Stomach (tissue), 4 donors: ENCODE measurements at regions not wholly inside any gene's neighbourhood (a gene's known extent, or its start where the extent isn't known, plus 50 kb on each side); places are given as distances from the start of the nearest gene placed in this dataset.

Source experiments
- POLR2A ChIP-seq, 4 donors: fragments of 450-650 bp; IDR thresholded peaks; one replicate each; pipeline ENCODE4 v1.6.1; 2016; ENCODE audit warnings: antibody characterized with exemption in 4 of 4, control low read depth in 2 of 4, mild to moderate bottlenecking in 1 of 4, moderate library complexity in 1 of 4
- POLR2AphosphoS5 ChIP-seq, 3 donors: sonication (generic); formaldehyde crosslinking; IDR thresholded peaks; one replicate each; pipeline ENCODE4 v1.6.1; 2016; ENCODE audit warnings: antibody characterized with exemption in 3 of 3
- TF ChIP-seq, protein P1 (sequence below), 7 experiments: fragments of 450-650 bp in 4 of 7; fragments of 200-600 bp in 3 of 7; sonication (generic) in 3 of 7; IDR thresholded peaks; one replicate each; pipeline ENCODE4 v1.5.1; 2016 to 2019; ENCODE audit warnings: antibody characterized with exemption in 7 of 7, control low read depth in 2 of 7, mild to moderate bottlenecking in 1 of 7

DNA sequence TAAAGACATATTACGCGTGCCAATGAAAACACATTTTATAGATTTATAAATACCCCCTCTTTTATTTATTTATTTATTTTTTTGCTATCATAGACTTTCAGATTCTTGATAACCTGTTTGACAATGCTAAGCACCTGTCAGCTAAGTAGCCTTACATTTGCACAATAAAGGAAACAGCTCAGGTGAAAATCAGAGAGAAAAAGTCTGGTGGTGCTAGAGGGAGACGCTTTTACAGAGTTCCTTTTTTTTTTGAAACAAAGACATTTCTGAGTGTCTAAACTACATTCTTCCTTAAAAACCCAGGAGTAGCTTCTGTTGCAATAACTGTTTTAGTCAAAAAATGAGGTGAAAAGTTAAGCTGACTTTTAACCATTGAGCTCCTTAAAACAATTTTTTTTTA is 1611.6 kb downstream of the NCAM2 start:
- TF ChIP-seq, protein P1, sequence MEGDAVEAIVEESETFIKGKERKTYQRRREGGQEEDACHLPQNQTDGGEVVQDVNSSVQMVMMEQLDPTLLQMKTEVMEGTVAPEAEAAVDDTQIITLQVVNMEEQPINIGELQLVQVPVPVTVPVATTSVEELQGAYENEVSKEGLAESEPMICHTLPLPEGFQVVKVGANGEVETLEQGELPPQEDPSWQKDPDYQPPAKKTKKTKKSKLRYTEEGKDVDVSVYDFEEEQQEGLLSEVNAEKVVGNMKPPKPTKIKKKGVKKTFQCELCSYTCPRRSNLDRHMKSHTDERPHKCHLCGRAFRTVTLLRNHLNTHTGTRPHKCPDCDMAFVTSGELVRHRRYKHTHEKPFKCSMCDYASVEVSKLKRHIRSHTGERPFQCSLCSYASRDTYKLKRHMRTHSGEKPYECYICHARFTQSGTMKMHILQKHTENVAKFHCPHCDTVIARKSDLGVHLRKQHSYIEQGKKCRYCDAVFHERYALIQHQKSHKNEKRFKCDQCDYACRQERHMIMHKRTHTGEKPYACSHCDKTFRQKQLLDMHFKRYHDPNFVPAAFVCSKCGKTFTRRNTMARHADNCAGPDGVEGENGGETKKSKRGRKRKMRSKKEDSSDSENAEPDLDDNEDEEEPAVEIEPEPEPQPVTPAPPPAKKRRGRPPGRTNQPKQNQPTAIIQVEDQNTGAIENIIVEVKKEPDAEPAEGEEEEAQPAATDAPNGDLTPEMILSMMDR (IDR thresholded peaks at IDR 0.05) = no peak
- TF ChIP-seq POLR2AphosphoS5 (IDR thresholded peaks at IDR 0.05) (no peak), POLR2A (IDR thresholded peaks at IDR 0.05) (no peak)
